C4-2B (cell line): ENCODE measurements at regions not wholly inside any gene's neighbourhood (a gene's known extent, or its start where the extent isn't known, plus 50 kb on each side); places are given as distances from the start of the nearest gene placed in this dataset.

ENCODE experiments used
- H3K27ac ChIP-seq: fragments of 450-650 bp; 2 replicates; pipeline ENCODE4 v1.5.1; 2017
- ZFX ChIP-seq: fragments of 450-650 bp; IDR thresholded peaks from 2 replicates; pipeline ENCODE4 v1.6.1; 2017
- TF ChIP-seq, protein P1 (sequence below): fragments of 450-650 bp; conservative IDR thresholded peaks from 2 replicates; pipeline ENCODE4 v1.5.1; 2017; ENCODE audit warnings: mild to moderate bottlenecking

DNA sequence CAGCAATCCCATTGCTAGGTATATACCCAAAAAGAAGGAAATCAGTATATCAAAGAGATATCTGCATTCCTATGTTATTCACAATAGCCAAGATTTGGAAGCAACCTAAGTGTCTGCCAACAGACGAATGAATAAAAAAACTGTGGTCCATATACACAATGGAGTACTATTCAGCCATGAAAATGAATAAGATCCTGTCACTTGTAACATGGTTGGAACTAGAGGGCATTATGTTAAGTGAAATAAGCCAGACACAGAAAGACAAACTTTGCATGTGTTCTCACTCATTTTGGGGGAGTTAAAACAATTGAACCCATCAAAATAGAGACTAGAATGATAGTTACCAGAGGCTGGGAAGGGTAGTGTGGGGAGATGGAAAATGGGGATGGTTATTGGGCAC lies 323.5 kb upstream of the NFE2L3 start:
- TF ChIP-seq ZFX = no peak
- TF ChIP-seq, protein P1, sequence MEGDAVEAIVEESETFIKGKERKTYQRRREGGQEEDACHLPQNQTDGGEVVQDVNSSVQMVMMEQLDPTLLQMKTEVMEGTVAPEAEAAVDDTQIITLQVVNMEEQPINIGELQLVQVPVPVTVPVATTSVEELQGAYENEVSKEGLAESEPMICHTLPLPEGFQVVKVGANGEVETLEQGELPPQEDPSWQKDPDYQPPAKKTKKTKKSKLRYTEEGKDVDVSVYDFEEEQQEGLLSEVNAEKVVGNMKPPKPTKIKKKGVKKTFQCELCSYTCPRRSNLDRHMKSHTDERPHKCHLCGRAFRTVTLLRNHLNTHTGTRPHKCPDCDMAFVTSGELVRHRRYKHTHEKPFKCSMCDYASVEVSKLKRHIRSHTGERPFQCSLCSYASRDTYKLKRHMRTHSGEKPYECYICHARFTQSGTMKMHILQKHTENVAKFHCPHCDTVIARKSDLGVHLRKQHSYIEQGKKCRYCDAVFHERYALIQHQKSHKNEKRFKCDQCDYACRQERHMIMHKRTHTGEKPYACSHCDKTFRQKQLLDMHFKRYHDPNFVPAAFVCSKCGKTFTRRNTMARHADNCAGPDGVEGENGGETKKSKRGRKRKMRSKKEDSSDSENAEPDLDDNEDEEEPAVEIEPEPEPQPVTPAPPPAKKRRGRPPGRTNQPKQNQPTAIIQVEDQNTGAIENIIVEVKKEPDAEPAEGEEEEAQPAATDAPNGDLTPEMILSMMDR = no peak
- H3K27ac ChIP-seq = no peak overlapping the region

DNA sequence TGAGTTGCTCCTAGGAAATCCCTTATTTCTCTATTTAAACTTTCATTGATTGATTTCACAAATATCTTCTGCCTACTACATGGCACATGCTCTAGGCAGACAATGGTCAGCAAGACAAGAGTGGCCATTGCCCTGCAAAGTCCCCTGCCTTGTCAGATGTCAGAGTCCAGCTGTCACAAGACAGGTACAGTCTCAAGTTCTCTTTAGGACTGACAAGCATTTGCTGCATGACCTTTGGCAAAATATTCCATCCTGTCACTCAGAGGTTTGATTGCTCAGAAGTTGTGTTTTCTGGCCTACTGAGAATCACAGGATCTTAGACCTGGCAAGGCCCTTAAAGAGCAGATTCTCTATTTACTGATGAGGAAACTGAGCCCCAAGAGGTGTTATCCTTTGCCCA lies 322.3 kb upstream of the NFE2L3 start:
- TF ChIP-seq, protein P1 = no peak
- TF ChIP-seq ZFX = no peak
- H3K27ac ChIP-seq = no peak overlapping the region

DNA sequence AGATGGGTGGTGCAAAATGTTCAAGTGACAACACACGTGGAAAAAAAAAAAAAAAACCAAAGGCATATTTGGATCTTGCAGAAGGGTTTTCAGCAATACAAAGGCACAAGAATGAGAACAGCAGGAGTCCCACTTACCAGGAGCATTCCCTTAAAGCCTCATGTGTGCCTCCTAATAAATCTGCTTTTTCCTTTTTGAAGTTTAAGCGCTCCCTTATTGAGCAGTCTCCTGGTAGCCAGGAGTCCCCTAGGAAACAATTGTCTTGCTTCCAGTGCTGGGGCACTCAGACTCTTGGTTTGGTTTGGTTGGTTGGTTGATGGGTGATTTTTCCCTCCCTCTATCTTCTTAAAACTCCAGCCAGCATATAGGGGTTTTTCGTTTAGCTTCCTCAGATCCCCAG lies 321.8 kb upstream of the NFE2L3 start:
- TF ChIP-seq ZFX = no peak
- TF ChIP-seq, protein P1 = no peak
- H3K27ac ChIP-seq = no peak overlapping the region

DNA sequence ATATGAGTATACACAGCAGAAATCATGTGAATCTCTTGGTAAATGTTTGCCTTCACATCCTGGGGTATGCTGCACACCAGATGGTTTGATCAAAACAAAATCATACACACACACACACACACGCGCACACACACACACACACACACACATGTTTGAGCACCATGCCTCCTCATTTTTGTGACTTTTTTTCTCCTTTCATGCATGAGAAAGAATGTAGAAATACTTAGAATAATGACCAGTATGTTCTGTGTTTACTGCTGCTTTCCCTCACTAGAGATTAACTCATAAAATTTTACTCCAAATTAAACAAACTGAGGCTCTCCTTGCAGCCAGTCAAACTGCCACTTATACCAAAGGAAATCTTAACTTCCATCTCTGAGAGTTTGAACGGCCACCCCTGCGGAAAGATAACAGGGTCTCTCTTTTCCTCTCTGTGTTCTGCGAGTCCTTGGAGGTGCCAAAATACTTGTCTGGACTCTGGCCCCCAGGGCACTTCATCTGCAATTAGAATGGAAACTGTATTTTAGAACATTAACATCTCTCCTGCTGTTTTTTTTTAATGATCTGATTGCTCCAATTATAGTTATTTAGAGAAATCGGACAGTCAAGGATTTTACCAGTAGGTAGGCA lies 320.8 kb upstream of the NFE2L3 start:
- no peak overlapping the region; the same call in 1 of the 2 replicates for H3K27ac ChIP-seq
- TF ChIP-seq ZFX = no peak
- TF ChIP-seq, protein P1 = no peak

DNA sequence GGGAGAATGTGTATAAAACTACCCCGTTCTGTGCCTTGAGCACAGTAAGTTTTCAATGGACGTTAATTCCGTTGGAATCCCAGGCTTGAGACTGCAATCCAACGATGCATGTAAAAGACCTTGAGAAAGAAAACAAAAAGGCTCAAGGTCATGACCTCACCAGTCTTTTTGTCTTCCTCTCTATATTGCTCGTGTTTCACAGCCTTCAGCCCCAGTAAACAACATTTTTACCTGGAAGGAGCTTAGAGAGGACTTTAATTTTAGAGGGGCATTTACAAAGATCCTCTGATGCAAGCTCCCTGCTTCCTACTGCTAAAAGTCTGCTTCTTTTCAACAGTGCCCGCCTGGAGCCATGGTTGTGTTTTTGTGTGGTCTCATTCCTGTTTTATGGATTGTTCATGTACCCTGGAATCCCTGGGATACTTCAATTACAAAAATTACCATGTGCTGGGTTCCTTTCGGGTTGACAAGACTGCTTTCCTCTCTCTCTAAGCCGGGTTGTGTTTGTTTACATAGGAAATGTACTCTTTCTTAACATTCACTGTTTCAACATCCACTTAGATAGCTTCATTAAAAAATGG lies 320.1 kb upstream of the NFE2L3 start:
- TF ChIP-seq ZFX = no peak
- TF ChIP-seq, protein P1 = no peak
- no peak overlapping the region for H3K27ac ChIP-seq

DNA sequence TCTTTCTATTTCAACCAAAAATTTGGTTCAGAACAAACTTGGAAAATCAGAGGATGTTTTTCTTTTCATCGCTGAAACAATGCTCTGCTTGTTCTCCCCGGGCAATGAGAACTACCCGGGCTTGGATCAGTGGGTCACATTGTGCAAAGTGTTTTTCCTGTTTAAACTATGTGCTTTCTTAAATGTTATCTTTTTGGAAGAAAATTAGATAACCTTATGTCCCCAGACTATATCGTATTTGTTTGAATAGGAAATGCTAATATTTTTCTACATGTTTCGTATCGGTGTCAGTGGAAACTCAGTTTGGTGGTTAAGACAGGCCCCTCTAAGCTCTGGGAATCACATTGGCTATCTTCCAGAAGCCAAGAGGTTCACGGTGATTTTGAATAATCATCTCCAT lies 319.5 kb upstream of the NFE2L3 start:
- H3K27ac ChIP-seq = no peak overlapping the region
- TF ChIP-seq, protein P1 = no peak
- TF ChIP-seq ZFX = no peak

DNA sequence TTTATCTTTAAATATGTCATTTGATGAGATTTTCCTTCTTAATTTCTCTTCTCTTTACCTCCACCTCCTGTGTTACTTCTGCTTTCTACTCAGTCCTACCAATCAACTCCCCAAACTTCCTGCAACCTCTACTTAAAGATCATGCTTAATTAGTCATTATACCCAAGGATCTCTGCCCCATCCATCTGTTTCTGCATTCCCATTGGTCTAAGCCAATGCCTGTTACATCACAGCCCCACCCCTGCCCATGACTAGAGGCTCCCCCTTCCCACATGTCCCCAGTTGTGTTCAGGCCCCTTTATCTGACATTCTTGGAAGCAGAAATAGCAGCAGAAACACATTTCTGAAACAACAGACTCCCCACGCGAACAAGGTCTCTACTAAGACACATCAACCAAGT lies 319.1 kb upstream of the NFE2L3 start:
- H3K27ac ChIP-seq = no peak overlapping the region
- TF ChIP-seq, protein P1 = no peak
- no peak for TF ChIP-seq ZFX
